AG10803 (cell line): ENCODE measurements at regions not wholly inside any gene's neighbourhood (a gene's known extent, or its start where the extent isn't known, plus 50 kb on each side); places are given as distances from the start of the nearest gene placed in this dataset.

Experiments
- DNase-seq: peaks from one replicate; pipeline ENCODE4 v3.0.0; 2010; ENCODE audit warnings: low read depth
- H3K4me3 ChIP-seq: 2 replicates; pipeline ENCODE4 v1.5.1; 2011; ENCODE audit warnings: mild to moderate bottlenecking, low read length, control low read depth
- CTCF ChIP-seq: conservative IDR thresholded peaks from 2 replicates; pipeline ENCODE4 v1.5.1; 2011; ENCODE audit warnings: mild to moderate bottlenecking, low read length, control low read depth, inconsistent platforms

DNA sequence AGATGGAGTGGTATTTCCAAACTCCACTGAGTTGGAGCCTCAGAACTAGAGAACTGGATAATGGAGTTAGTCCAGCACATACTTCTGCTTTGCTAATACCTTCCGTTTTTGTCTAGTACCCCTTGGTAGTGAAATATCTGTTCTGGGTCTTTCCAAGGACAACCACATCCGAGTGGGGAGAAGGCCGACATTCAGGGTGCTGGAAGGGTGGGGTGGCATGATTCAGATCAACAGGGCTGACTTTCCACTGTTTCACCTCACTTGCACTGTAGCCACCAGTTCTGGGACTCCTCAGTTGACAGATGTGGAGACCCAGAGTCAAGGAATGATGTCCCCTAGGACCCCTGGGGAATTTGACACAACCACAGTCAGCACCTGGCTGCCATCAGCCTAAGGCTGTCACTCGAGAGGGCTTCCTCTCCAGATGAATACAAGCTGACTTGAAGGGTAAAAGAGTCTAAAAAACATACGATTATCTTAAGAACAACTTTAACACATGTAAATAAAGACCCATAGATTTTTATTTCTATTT lies 84.8 kb upstream of the HNF1B start:
- TF ChIP-seq CTCF = no peak
- DNase-seq = no peak

DNA sequence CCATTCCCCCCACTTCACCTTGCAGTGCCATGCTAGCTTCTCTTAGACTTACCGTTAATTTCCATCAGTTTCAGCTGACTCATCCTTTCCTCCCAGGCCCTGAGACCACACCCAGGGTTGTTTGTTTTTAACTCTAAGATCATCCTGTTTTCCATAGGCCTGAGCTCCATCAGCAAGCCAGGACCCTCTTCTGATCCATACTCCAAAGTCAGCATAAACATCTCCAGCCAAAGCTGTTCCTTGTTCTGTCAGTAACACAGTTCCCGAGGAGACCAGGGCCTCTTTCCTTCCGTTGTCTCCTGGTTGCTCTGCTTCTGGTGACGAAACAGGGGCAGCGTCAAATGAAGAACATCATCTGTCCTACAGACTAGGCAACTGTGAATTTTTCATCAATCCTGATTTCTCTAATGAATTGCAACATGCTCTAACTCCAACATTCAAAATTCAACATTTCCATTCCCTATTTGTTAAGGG lies 83.8 kb upstream of the HNF1B start:
- TF ChIP-seq CTCF = no peak
- H3K4me3 ChIP-seq = no peak overlapping the region
- DNase-seq = peak; percentile 17

More for the DNA sequence above, 84.8 kb upstream of the HNF1B start:
- H3K4me3 ChIP-seq = no peak overlapping the region

DNA sequence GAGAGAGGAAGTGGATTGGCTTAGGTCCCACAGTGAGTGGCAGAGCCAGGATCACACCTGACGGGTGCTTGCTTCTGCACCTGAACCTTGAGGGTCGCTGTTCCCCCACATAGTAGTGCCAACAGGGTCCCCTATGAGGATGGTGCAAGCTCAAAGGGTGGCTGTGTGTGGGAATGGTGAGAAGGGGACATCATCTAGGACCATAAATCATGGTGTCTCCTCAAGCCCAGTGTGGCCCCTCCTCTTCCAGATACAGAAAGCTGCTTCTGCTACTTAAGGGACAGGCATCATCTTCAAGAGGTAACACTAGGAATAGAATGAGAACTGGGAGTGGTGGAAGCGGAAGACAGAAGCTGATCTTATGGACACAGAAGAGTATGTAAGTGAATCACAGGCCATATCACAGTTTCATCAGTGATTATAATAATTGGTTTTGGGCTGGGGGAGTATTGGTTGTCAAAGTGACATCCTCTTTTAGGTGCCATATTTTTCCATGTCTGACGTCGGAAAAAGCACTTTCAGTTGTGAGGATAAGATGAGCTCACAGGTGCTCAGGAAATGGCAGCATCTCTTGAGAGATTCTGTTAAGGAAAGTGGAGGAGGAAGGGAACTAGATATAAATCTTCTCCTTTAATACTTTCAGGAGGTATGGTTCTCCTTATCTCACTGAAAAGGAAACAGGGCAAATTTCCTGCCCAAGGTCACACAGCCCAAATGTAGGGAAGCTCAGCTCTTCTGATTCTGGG lies 83.2 kb upstream of the HNF1B start:
- no peak overlapping the region for H3K4me3 ChIP-seq

DNA sequence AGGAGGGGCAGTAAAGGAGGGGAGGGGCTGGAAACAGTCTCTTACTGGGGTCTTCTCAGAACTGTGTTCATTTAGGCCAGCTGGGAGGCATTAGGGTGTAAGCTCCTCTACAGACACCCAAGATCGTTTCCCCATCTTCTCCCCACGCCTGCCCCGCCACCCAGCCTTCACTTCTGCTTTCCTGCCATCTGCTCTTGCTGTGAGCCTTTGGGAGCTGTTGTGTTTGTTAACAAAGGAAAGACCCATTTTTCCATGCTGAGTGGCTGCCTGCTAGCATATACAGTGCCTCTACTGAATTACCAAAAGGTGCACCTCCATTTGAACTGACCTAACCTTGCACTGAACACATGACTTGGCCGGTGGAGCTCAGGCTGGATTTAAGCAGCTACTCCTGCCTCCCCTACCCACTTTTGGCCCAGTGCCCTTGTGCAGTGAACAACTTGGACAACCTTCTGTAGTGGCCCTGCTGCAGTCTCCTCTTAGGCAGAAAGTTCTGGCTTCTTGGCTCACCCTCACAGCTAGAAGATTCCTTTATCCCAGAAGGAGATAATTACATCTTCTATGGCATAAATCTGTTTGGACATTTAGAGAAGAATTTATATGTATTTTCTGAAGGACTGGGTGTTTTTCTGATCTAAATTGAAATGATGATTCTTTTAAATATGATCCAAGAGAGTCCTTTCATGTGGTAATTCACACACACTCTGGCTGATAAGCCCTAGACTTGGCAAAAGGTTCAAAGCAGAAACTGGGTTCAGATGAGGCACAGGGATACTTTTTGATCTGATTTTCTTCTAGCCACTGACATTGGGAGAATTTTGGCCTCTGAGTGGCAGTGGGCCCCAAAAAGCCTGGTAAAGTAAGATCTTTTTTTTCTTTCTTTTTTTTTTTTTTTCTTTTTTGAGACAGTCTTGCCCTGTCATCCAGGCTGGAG lies 81.9 kb upstream of the HNF1B start:
- no peak for DNase-seq
- H3K4me3 ChIP-seq = no peak overlapping the region
- no peak for TF ChIP-seq CTCF

More for the DNA sequence above, 83.2 kb upstream of the HNF1B start:
- no peak for TF ChIP-seq CTCF
- DNase-seq = no peak

DNA sequence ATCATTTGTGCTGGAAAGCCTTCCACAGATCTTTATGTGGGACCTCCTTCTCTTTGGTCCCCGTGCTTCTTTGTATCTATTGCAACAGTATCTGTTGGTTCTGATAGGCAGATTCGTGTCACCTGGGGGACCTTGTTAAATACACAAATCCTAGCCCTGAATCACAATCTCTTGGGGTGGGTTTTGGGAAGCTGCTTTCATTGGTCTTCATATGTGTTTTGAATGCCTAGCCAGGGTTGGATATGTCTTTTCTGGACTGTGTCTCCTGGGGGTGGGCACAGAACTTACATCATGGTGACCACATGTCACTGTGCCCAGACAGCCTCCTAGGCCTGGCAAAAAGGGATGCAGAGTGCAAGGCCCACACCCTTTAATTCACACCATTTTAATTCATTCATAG lies 81.0 kb upstream of the HNF1B start:
- H3K4me3 ChIP-seq = no peak overlapping the region
- no peak for TF ChIP-seq CTCF
- DNase-seq = no peak

DNA sequence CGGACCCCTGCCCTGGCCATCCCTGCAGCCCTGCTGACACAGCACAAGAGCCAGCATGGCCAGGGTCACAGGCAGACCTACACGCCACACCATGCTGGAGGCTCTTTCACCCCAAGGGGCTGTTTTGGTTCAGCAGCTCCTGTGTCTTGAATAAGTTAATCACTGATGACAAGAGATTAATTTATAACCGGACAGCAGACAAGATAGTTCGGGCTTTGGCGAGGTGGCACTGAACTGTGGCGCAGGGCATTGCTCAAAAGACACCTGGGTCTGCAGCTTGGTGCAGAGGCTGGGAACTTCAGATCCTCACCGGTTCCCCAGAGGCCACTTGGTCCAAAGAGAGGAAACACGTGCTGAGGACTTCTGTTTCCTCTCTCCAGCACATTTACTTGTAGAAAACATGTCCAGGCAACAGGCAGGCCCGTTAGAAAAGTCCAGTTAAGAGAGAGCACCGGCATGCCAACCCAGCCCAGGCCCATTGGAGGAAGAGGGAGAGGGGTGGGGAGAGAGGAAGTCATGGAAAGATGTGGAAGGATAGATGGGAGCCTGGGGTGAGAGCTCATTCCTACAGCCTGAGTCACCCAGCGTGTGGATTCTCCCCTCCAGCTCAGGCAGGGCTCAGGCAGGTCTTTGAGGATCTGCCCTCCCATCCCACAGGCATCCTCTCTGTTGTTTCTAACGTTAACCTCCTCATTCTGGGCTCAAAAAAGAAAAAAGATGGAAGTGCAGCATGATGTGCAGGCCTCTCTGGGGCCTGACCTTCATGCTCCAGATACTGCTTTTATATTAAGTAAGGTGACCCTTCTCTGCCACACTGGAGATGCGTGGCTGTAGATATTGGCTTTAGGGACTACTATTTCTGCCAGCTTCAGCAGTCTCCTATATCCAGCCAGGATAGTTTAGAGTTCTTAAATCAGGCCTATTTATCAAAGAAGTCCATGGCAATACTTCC lies 80.0 kb upstream of the HNF1B start:
- no peak for TF ChIP-seq CTCF
- no peak overlapping the region for H3K4me3 ChIP-seq
- DNase-seq = peak; percentile 81
